Body of pancreas (tissue), 4 donors: ENCODE measurements at regions not wholly inside any gene's neighbourhood (a gene's known extent, or its start where the extent isn't known, plus 50 kb on each side); places are given as distances from the start of the nearest gene placed in this dataset.
A peak's percentile ranks its signal among the peaks of the same experiment; 100 is the strongest.

Source experiments
- ATAC-seq: fragments of 150-250 bp; one replicate; pipeline ENCODE4 v1.9.1; 2016
- DNase-seq, 4 donors: peaks; one replicate each; pipeline ENCODE4 v3.0.0-alpha.2; 2019
- H3K27ac ChIP-seq, 4 donors: fragments of 200-600 bp; sonication (generic); 1 replicate in 3 of 4; 2 replicates in 1 of 4; pipeline versions ENCODE4 v1.5.1 to v1.6.1; 2016 to 2019; ENCODE audit warnings: mild to moderate bottlenecking in 1 of 4, mixed read lengths in 1 of 4, moderate library complexity in 1 of 4
- H3K27me3 ChIP-seq, 2 donors: fragments of 200-600 bp; sonication (generic); one replicate each; pipeline ENCODE4 v1.6.0; 2016; ENCODE audit warnings: mild to moderate bottlenecking in 1 of 2
- H3K36me3 ChIP-seq, 2 donors: fragments of 200-600 bp; sonication (generic); replicated peaks in 1 of 2; 2 replicates each; pipeline ENCODE4 v1.5.1; 2016; ENCODE audit warnings: low read depth in 2 of 2; ENCODE audit not compliant: insufficient read depth in 1 of 2
- H3K4me1 ChIP-seq: fragments of 200-600 bp; sonication (generic); one replicate; pipeline ENCODE4 v1.6.0; 2016
- H3K4me3 ChIP-seq, 2 donors: fragments of 200-600 bp; sonication (generic); 1 replicate in 1 of 2; 2 replicates in 1 of 2; pipeline ENCODE4 v1.5.1; 2016 to 2019
- H3K9me3 ChIP-seq, 3 donors: fragments of 200-600 bp; sonication (generic); 1 replicate in 2 of 3; 2 replicates in 1 of 3; pipeline ENCODE4 v1.5.1; 2016
- POLR2A ChIP-seq, 3 donors: fragments of 450-650 bp; IDR thresholded peaks; one replicate each; pipeline ENCODE4 v1.6.1; 2016; ENCODE audit warnings: antibody characterized with exemption in 3 of 3, mild to moderate bottlenecking in 2 of 3
- WGBS, 2 donors: methylation state at CpG; one replicate each; pipeline ENCODE4 v1.1.5; 2017; 5-methylcytosine and 5-hydroxymethylcytosine counted together
- intact Hi-C: fragments of 100-400 bp; cut with DNase I; formaldehyde crosslinking; loops from one replicate; pipeline ENCODE4 v1.15.1; 2023
- TF ChIP-seq, protein P1 (sequence below), 7 experiments: fragments of 450-650 bp in 4 of 7; fragments of 200-600 bp in 3 of 7; sonication (generic) in 3 of 7; IDR thresholded peaks; one replicate each; pipeline ENCODE4 v1.5.1; 2016 to 2019; ENCODE audit warnings: antibody characterized with exemption in 7 of 7

DNA sequence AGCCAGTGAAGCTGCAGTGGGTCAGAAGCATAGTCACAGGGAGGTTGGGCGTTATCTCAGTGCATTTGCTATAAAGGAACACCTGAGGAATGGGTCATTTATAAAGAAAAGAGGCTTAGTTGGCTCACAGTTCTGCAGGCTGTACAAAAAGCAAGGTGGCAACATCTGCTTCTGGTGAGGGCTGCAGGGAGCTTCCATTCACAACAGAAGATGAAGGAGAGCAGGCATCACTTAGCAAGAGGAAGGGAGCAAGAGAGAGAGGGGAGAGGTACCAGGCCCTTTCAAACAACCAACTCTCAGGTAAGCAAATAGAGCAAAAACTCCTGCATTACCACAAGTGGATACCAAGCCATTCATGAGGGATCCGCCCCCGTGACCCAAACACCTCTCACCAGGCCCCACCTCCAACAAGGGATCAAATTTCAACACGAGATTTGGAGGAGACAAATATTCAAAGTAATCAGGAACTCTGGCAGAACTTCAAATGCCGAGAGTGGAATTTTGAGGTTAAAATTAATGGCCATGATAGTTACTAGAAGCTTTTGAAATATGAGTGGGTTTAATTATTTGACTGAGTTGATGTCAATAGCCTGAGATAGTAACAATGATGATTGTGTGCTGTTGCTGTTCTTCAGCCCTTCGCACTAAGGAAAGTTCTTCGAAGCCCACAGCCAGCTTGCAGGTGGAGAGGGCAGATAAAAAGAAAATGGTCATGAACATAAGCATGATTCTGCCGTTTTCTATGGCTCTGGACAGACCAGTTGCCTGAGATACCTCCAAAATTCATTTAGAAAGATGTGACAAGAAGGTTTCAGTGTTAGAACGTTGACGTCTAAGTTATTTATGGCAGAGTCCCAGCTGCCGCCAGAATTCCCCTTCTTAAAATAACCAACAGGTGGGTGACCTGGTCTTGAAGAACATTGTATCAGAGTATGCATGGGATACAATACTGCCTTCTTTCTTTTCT is 55.3 kb upstream of the ADTRP start:
- peak; percentile 62 to 82 (median 74) for DNase-seq
- intact Hi-C loops = no loop called here

DNA sequence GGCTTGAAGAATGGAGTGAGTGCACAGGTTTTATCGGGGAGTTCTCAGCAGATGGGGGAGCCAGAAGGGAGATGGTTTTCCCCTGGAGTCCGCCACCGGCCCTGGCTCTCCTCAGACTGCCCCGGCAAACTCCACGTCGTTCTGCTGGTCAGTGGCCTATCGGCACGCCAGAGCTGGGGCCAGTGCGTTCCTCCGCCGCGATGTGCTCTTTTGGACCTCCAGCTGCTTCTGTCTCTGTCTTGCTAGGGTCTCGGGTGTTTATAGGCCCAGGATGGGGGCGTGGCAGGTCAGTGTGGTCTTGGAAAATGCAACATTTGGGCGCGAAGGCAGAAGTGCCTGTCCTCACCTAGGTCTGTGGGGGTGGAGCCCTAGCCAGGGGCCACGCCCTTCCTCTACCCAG is 53.0 kb upstream of the ADTRP start:
- no peak for TF ChIP-seq POLR2A (IDR thresholded peaks at IDR 0.05)
- TF ChIP-seq, protein P1, sequence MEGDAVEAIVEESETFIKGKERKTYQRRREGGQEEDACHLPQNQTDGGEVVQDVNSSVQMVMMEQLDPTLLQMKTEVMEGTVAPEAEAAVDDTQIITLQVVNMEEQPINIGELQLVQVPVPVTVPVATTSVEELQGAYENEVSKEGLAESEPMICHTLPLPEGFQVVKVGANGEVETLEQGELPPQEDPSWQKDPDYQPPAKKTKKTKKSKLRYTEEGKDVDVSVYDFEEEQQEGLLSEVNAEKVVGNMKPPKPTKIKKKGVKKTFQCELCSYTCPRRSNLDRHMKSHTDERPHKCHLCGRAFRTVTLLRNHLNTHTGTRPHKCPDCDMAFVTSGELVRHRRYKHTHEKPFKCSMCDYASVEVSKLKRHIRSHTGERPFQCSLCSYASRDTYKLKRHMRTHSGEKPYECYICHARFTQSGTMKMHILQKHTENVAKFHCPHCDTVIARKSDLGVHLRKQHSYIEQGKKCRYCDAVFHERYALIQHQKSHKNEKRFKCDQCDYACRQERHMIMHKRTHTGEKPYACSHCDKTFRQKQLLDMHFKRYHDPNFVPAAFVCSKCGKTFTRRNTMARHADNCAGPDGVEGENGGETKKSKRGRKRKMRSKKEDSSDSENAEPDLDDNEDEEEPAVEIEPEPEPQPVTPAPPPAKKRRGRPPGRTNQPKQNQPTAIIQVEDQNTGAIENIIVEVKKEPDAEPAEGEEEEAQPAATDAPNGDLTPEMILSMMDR (IDR thresholded peaks at IDR 0.05) = no peak
- Histone ChIP-seq H3K27me3 (no peaks in the 10 kb centered on the region), H3K4me3 (no peak overlapping the region), H3K4me1 (peaks cover 54% of the 10 kb centered on the region), H3K9me3 (no peaks in the 10 kb centered on the region), H3K27ac (peak overlapping the region in 2 of 4 donors; percentile 82 to 87), H3K36me3 (no peaks in the 10 kb centered on the region)
- intact Hi-C loops = no loop called here
- DNase-seq (no peak), ATAC-seq (no peak)
- 92 to 94% methylated on average over 17 of the region's 17 CpGs for WGBS, 2 donors

More for the DNA sequence above, 55.3 kb upstream of the ADTRP start:
- H3K9me3 ChIP-seq = no peaks in the 10 kb centered on the region
- 22% methylated on average over 11 of the region's 11 CpGs for WGBS, 2 donors
- H3K4me1 ChIP-seq = peaks cover 54% of the 10 kb centered on the region
- H3K4me3 ChIP-seq = no peak overlapping the region
- no peaks in the 10 kb centered on the region for H3K36me3 ChIP-seq
- ATAC-seq = peak; percentile 70
- no peaks in the 10 kb centered on the region for H3K27me3 ChIP-seq
- TF ChIP-seq, protein P1 (IDR thresholded peaks at IDR 0.05) = no peak
- TF ChIP-seq POLR2A (IDR thresholded peaks at IDR 0.05) = no peak
- H3K27ac ChIP-seq = peak overlapping the region; percentile 32 to 87 (median 70)

DNA sequence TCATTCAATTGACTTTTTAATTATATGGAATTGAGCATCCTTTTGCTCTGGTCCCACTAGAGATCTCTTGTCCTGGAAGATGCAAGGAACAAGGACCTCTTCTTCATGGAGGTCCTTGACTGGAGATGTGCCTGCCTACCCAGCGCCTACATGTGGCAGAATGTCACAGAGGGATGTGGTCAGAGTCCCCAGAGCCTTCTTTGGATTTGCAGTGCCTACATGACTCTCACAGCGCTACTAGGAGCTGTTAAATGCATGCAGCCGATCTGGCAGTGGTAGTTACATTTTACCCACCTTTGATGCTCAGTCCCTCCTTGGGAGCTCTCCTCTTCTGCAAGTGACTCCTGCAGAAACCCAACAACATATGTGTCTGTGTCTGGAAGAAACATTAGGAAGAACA is 51.9 kb upstream of the ADTRP start:
- peaks cover 53% of the 10 kb centered on the region for H3K4me1 ChIP-seq
- intact Hi-C loops = no loop called here
- H3K27ac ChIP-seq = peak overlapping the region in 3 of 4 donors; percentile 56 to 71 (median 67)
- DNase-seq (no peak), ATAC-seq (no peak)
- H3K36me3 ChIP-seq = no peaks in the 10 kb centered on the region
- no peaks in the 10 kb centered on the region for H3K27me3 ChIP-seq
- no peaks in the 10 kb centered on the region for H3K9me3 ChIP-seq
- WGBS, 2 donors = 86 to 100% methylated on average over 1 to 3 of the region's 3 CpGs
- no peak for TF ChIP-seq POLR2A (IDR thresholded peaks at IDR 0.05)
- TF ChIP-seq, protein P1 (IDR thresholded peaks at IDR 0.05) = no peak
- no peak overlapping the region for H3K4me3 ChIP-seq

DNA sequence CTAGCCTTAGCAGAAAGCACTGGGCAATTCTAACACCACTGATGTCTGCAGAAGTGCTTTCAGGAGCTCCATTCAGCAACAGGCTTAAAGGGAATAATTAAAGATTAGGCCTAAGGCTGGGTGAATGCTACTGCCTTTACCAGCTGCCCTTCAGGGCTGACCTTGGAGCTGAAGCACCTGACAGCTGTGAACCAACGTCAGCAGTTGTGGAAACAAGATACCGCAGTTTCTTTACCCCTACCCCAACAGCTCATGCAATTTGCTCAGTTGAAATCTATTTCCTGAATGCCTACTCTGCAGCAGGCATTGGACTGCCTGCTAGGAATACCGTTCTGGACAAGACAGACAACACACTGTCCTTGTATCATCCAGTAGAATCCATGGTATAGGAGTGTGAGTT is 51.5 kb upstream of the ADTRP start:
- Histone ChIP-seq H3K36me3 (no peaks in the 10 kb centered on the region), H3K9me3 (no peaks in the 10 kb centered on the region), H3K4me3 (no peak overlapping the region), H3K4me1 (peaks cover 49% of the 10 kb centered on the region), H3K27ac (peak overlapping the region in 3 of 4 donors; percentile 56 to 71 (median 67)), H3K27me3 (no peaks in the 10 kb centered on the region)
- TF ChIP-seq, protein P1 (IDR thresholded peaks at IDR 0.05) = no peak
- TF ChIP-seq POLR2A (IDR thresholded peaks at IDR 0.05) = peak in 2 of 3 donors; percentile 24 to 40
- intact Hi-C loops = no loop called here
- 31 to 40% methylated on average over 3 of the region's 3 CpGs for WGBS, 2 donors
- DNase-seq = peak; percentile 65 to 88 (median 74)
- ATAC-seq = peak; percentile 85
